KMS-11 (cell line): ENCODE measurements at regions not wholly inside any gene's neighbourhood (a gene's known extent, or its start where the extent isn't known, plus 50 kb on each side); places are given as distances from the start of the nearest gene placed in this dataset.

ENCODE experiments used
- H2AFZ ChIP-seq: fragments of 200-600 bp; sonication (generic); 2 replicates; pipeline ENCODE4 v1.6.1; 2016; ENCODE audit warnings: antibody characterized with exemption, mixed run types, low read depth
- H3K27ac ChIP-seq: fragments of 200-600 bp; sonication (generic); 2 replicates; pipeline ENCODE4 v1.6.1; 2016; ENCODE audit warnings: mild to moderate bottlenecking, mixed run types
- H3K27me3 ChIP-seq: fragments of 200-600 bp; sonication (generic); 2 replicates; pipeline ENCODE4 v1.6.1; 2017; ENCODE audit warnings: mild to moderate bottlenecking, low read depth, mixed run types, moderate library complexity; ENCODE audit not compliant: insufficient read depth
- H3K36me3 ChIP-seq: fragments of 200-600 bp; sonication (generic); 2 replicates; pipeline ENCODE4 v1.6.1; 2017; ENCODE audit warnings: mild to moderate bottlenecking, mixed run types; ENCODE audit not compliant: insufficient read depth
- H3K4me1 ChIP-seq: fragments of 200-600 bp; sonication (generic); 2 replicates; pipeline ENCODE4 v1.6.1; 2016; ENCODE audit warnings: mild to moderate bottlenecking, low read depth, mixed run types; ENCODE audit not compliant: poor library complexity, severe bottlenecking
- H3K4me2 ChIP-seq: fragments of 200-600 bp; sonication (generic); 2 replicates; pipeline ENCODE4 v1.7.0; 2016; ENCODE audit warnings: mild to moderate bottlenecking, mixed run types
- H3K4me3 ChIP-seq: fragments of 200-600 bp; sonication (generic); IDR thresholded peaks from 2 replicates; pipeline ENCODE4 v1.6.1; 2017; ENCODE audit warnings: low read depth, low read length, mixed read lengths; ENCODE audit not compliant: insufficient read depth
- H3K79me2 ChIP-seq: fragments of 200-600 bp; sonication (generic); 2 replicates; pipeline ENCODE4 v1.6.1; 2016; ENCODE audit warnings: low read depth, mixed run types; ENCODE audit not compliant: insufficient read depth
- H3K9ac ChIP-seq: fragments of 200-600 bp; sonication (generic); 2 replicates; pipeline ENCODE4 v1.6.1; 2016; ENCODE audit warnings: mild to moderate bottlenecking, mixed run types
- H4K20me1 ChIP-seq: fragments of 200-600 bp; sonication (generic); 2 replicates; pipeline ENCODE4 v1.6.1; 2016; ENCODE audit warnings: mild to moderate bottlenecking, mixed run types; ENCODE audit not compliant: insufficient read depth
- CTCF ChIP-seq: fragments of 200-600 bp; sonication (generic); conservative IDR thresholded peaks from 2 replicates; pipeline ENCODE4 v1.6.1; 2017; ENCODE audit warnings: low read depth, mild to moderate bottlenecking, antibody characterized with exemption, low read length, moderate library complexity, mixed read lengths

GRCh38 chr7:118684796-118685195 lies 460.3 kb downstream of the ANKRD7 start:
- Histone ChIP-seq H3K27me3 (no peaks in the 10 kb centered on the region), H3K9ac (no peak overlapping the region), H4K20me1 (no peaks in the 10 kb centered on the region), H3K4me1 (no peaks in the 10 kb centered on the region), H3K4me3 (no peak overlapping the region), H2AFZ (no peak overlapping the region), H3K27ac (no peak overlapping the region), H3K36me3 (no peaks in the 10 kb centered on the region), H3K4me2 (no peak overlapping the region), H3K79me2 (no peaks in the 10 kb centered on the region)
- TF ChIP-seq CTCF: no peak

GRCh38 chr7:118689403-118689802 lies 464.9 kb downstream of the ANKRD7 start:
- Histone ChIP-seq H3K27me3 (no peaks in the 10 kb centered on the region), H3K27ac (no peak overlapping the region), H3K4me3 (no peak overlapping the region), H3K9ac (no peak overlapping the region), H2AFZ (no peak overlapping the region), H3K4me2 (no peak overlapping the region), H3K36me3 (no peaks in the 10 kb centered on the region), H4K20me1 (no peaks in the 10 kb centered on the region), H3K4me1 (no peaks in the 10 kb centered on the region), H3K79me2 (no peaks in the 10 kb centered on the region)
- TF ChIP-seq CTCF: no peak

- no peak overlapping the region for H3K27ac ChIP-seq
- no peaks in the 10 kb centered on the region for H3K36me3 ChIP-seq
- no peak overlapping the region for H3K4me2 ChIP-seq
- no peak overlapping the region for H3K4me3 ChIP-seq
- H2AFZ ChIP-seq: no peak overlapping the region
- no peak overlapping the region for H3K9ac ChIP-seq
- H3K79me2 ChIP-seq: no peaks in the 10 kb centered on the region
- no peaks in the 10 kb centered on the region for H3K27me3 ChIP-seq
- no peaks in the 10 kb centered on the region for H3K4me1 ChIP-seq
- H4K20me1 ChIP-seq: no peaks in the 10 kb centered on the region
- no peak for TF ChIP-seq CTCF
Observed at GRCh38 chr7:118696879-118697278, 472.4 kb downstream of the ANKRD7 start.

GRCh38 chr7:118699222-118699621 lies 474.7 kb downstream of the ANKRD7 start:
- Histone ChIP-seq H3K4me3 (no peak overlapping the region), H3K4me2 (no peak overlapping the region), H3K4me1 (no peaks in the 10 kb centered on the region), H3K79me2 (no peaks in the 10 kb centered on the region), H3K9ac (no peak overlapping the region), H3K36me3 (no peaks in the 10 kb centered on the region), H4K20me1 (no peaks in the 10 kb centered on the region), H2AFZ (no peak overlapping the region), H3K27me3 (no peaks in the 10 kb centered on the region), H3K27ac (no peak overlapping the region)
- TF ChIP-seq CTCF: no peak
